Neural cell (in vitro differentiated cells): ENCODE measurements at regions not wholly inside any gene's neighbourhood (a gene's known extent, or its start where the extent isn't known, plus 50 kb on each side); places are given as distances from the start of the nearest gene placed in this dataset.

ENCODE experiments used
- H2AFZ ChIP-seq: fragments of 200-600, 300-800 bp; sonication (generic), shearing (Covaris generic); 2 replicates; pipeline ENCODE4 v1.6.0; 2014; ENCODE audit warnings: low read depth, mild to moderate bottlenecking, antibody characterized with exemption, low read length, moderate library complexity
- H3F3A ChIP-seq: fragments of 200-600 bp; shearing (Covaris generic); 2 replicates; pipeline ENCODE4 v1.6.1; 2016; ENCODE audit warnings: mild to moderate bottlenecking, moderate library complexity, mixed read lengths, antibody characterized with exemption, low read length; ENCODE audit not compliant: insufficient read depth, poor library complexity, severe bottlenecking
- H3K27ac ChIP-seq: fragments of 200-600, 300-800 bp; sonication (generic), shearing (Covaris generic); 2 replicates; pipeline ENCODE4 v1.5.1; 2014; ENCODE audit warnings: mild to moderate bottlenecking, low read length, moderate library complexity
- H3K27me3 ChIP-seq: fragments of 300-800, 200-600 bp; sonication (generic), shearing (Covaris generic); 2 replicates; pipeline ENCODE4 v1.6.0; 2014; ENCODE audit warnings: mild to moderate bottlenecking, low read depth, low read length, moderate library complexity; ENCODE audit not compliant: insufficient read depth
- H3K36me3 ChIP-seq: fragments of 300-800, 200-600 bp; sonication (generic), shearing (Covaris generic); 2 replicates; pipeline ENCODE4 v1.5.1; 2014; ENCODE audit warnings: mild to moderate bottlenecking, antibody characterized with exemption, low read length, moderate library complexity; ENCODE audit not compliant: insufficient read depth
- H3K4me2 ChIP-seq: fragments of 300-800, 200-600 bp; sonication (generic), shearing (Covaris generic); 2 replicates; pipeline ENCODE4 v1.6.0; 2014; ENCODE audit warnings: mild to moderate bottlenecking, low read length
- H3K4me3 ChIP-seq: fragments of 300-800, 200-600 bp; sonication (generic), shearing (Covaris generic); 2 replicates; pipeline ENCODE4 v1.5.1; 2014; ENCODE audit warnings: mild to moderate bottlenecking, low read length, moderate library complexity
- H3K79me2 ChIP-seq: fragments of 200-600 bp; shearing (Covaris generic); replicated peaks from 2 replicates; pipeline ENCODE4 v1.6.0; 2014; ENCODE audit warnings: mild to moderate bottlenecking, low read length, moderate library complexity; ENCODE audit not compliant: insufficient read depth
- H3K9ac ChIP-seq: fragments of 300-800, 200-600 bp; sonication (generic), shearing (Covaris generic); 2 replicates; pipeline ENCODE4 v1.6.1; 2016; ENCODE audit warnings: mild to moderate bottlenecking, low read length, mixed read lengths
- H3K9me2 ChIP-seq: fragments of 200-600 bp; shearing (Covaris generic); 2 replicates; pipeline ENCODE4 v1.6.1; 2016; ENCODE audit warnings: mild to moderate bottlenecking, low read length, mixed read lengths; ENCODE audit not compliant: insufficient read depth
- H3K9me3 ChIP-seq: fragments of 200-600, 300-800 bp; sonication (generic), shearing (Covaris generic); 2 replicates; pipeline ENCODE4 v1.6.1; 2016; ENCODE audit warnings: mild to moderate bottlenecking, mixed run types, low read length, moderate library complexity, mixed read lengths
- H4K20me1 ChIP-seq: fragments of 200-600 bp; shearing (Covaris generic); 2 replicates; pipeline ENCODE4 v1.6.1; 2016; ENCODE audit warnings: mild to moderate bottlenecking, mixed run types; ENCODE audit not compliant: insufficient read depth
- CTCF ChIP-seq: fragments of 450-650 bp; IDR thresholded peaks from 2 replicates; pipeline ENCODE4 v1.5.1; 2014; ENCODE audit warnings: antibody characterized with exemption, mild to moderate bottlenecking, moderate library complexity; ENCODE audit not compliant: poor library complexity, severe bottlenecking
- EP300 ChIP-seq: fragments of 450-650 bp; conservative IDR thresholded peaks from 2 replicates; pipeline ENCODE4 v1.6.1; 2014; ENCODE audit warnings: antibody characterized with exemption, mild to moderate bottlenecking, moderate library complexity; ENCODE audit not compliant: poor library complexity, severe bottlenecking
- EZH2 ChIP-seq: fragments of 200-600, 300-800 bp; shearing (Covaris generic), sonication (generic); IDR thresholded peaks from 2 replicates; pipeline ENCODE4 v1.6.1; 2014; ENCODE audit warnings: antibody characterized with exemption, low read length, borderline replicate concordance, mild to moderate bottlenecking; ENCODE audit not compliant: insufficient read depth, poor library complexity, severe bottlenecking
- MXI1 ChIP-seq: fragments of 450-650 bp; conservative IDR thresholded peaks from 2 replicates; pipeline ENCODE4 v1.6.1; 2014; ENCODE audit warnings: antibody characterized with exemption, mild to moderate bottlenecking; ENCODE audit not compliant: poor library complexity, severe bottlenecking
- POLR2AphosphoS5 ChIP-seq: IDR thresholded peaks from 2 replicates; pipeline ENCODE4 v1.6.1; 2012
- RAD21 ChIP-seq: fragments of 450-650 bp; conservative IDR thresholded peaks from 2 replicates; pipeline ENCODE4 v1.6.1; 2014; ENCODE audit warnings: antibody characterized with exemption, mild to moderate bottlenecking, moderate library complexity
- REST ChIP-seq: IDR thresholded peaks from 2 replicates; pipeline ENCODE4 v1.6.1; 2012; ENCODE audit warnings: borderline replicate concordance
- SMC3 ChIP-seq: fragments of 450-650 bp; conservative IDR thresholded peaks from 2 replicates; pipeline ENCODE4 v1.6.1; 2014; ENCODE audit warnings: antibody characterized with exemption, mild to moderate bottlenecking, moderate library complexity; ENCODE audit not compliant: poor library complexity
- TAF1 ChIP-seq: IDR thresholded peaks from 2 replicates; pipeline ENCODE4 v1.6.1; 2012; ENCODE audit warnings: low read depth

GRCh38 chr16:6701096-6701495 lies 631.5 kb upstream of the RBFOX1 start:
- H3K79me2 ChIP-seq = no peaks in the 10 kb centered on the region
- H3K9ac ChIP-seq = no peak overlapping the region
- no peak overlapping the region for H3K4me3 ChIP-seq
- no peaks in the 10 kb centered on the region for H3F3A ChIP-seq
- TF ChIP-seq TAF1 (no peak), EZH2 (no peak)
- H3K27me3 ChIP-seq = no peaks in the 10 kb centered on the region
- no peak overlapping the region for H2AFZ ChIP-seq
- no peak overlapping the region for H3K4me2 ChIP-seq
- no peaks in the 10 kb centered on the region for H3K36me3 ChIP-seq
- H3K27ac ChIP-seq = no peak overlapping the region
- no peaks in the 10 kb centered on the region for H3K9me2 ChIP-seq
- no peaks in the 10 kb centered on the region for H4K20me1 ChIP-seq
- no peaks in the 10 kb centered on the region for H3K9me3 ChIP-seq

GRCh38 chr16:6698548-6698947 lies 634.1 kb upstream of the RBFOX1 start:
- Histone ChIP-seq H4K20me1 (no peaks in the 10 kb centered on the region), H2AFZ (no peak overlapping the region), H3K27me3 (no peaks in the 10 kb centered on the region), H3K9me3 (no peaks in the 10 kb centered on the region), H3F3A (no peaks in the 10 kb centered on the region), H3K4me2 (no peak overlapping the region), H3K9me2 (no peaks in the 10 kb centered on the region), H3K27ac (no peak overlapping the region), H3K9ac (no peak overlapping the region), H3K79me2 (no peaks in the 10 kb centered on the region), H3K4me3 (no peak overlapping the region), H3K36me3 (no peaks in the 10 kb centered on the region)
- TF ChIP-seq MXI1 = no peak
- no peak for TF ChIP-seq POLR2AphosphoS5
- no peak for TF ChIP-seq TAF1
- no peak for TF ChIP-seq CTCF
- no peak for TF ChIP-seq EP300
- no peak for TF ChIP-seq SMC3
- TF ChIP-seq RAD21 = no peak
- TF ChIP-seq EZH2 = no peak
- TF ChIP-seq REST = no peak

- Histone ChIP-seq H3F3A (no peaks in the 10 kb centered on the region), H3K4me2 (no peak overlapping the region), H3K27ac (no peak overlapping the region), H3K27me3 (no peaks in the 10 kb centered on the region), H3K36me3 (no peaks in the 10 kb centered on the region), H3K79me2 (no peaks in the 10 kb centered on the region), H3K9me3 (no peaks in the 10 kb centered on the region), H3K9ac (no peak overlapping the region), H3K9me2 (no peaks in the 10 kb centered on the region), H3K4me3 (no peak overlapping the region), H2AFZ (no peak overlapping the region), H4K20me1 (no peaks in the 10 kb centered on the region)
- TF ChIP-seq EP300 (no peak), TAF1 (no peak)
Observed at GRCh38 chr16:6695666-6696065, 637.0 kb upstream of the RBFOX1 start.
